Medulla oblongata (tissue), 1 donor: ENCODE measurements at regions not wholly inside any gene's neighbourhood (a gene's known extent, or its start where the extent isn't known, plus 50 kb on each side); places are given as distances from the start of the nearest gene placed in this dataset.

Experiments used
- DNase-seq: peaks from one replicate; pipeline ENCODE4 v3.0.0-alpha.2; 2015; ENCODE audit errors: extremely low spot score

DNA sequence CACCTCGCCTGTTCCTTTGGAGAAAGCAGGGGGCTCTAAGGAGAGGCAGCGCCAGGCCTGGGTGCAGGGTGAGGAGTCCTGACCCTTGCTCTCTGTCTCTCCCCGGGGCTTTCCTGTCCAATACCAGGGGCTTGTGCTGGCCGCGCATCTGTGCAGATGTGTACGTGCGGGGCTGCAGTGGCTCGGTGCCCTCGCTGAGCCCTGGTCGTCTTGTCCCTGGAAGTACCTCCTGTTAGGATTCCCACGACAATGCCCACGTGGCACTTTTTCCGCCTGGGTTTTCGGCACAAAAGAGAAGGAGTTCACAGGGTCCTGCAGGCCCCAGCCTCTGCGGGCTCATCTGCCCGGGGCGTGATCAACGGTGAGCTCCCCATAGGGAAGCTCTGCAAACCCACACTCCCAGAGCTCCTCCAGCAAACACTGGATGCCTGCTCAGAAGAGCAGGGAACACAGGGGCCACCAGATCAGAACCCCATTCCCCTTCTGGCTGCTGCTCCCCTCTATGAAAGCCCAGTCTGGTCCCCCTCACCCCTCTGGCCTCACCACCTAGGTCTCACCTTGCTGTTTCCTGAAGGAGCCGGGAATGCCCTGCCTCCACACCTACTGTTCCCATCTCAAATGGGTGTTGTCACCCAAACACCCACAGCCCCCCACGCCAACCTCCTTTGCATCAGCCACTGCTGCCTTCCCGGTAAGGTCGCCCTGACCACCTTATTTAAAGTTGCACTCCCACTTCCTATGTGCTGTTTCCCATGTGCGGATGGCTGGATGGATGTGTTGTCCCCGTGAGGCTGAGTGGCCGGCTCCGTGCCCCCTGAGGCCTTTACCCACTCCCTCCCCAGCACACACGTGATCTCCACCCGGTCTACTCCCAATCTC, 62.6 kb upstream of the PRR20G start:
- no peak for DNase-seq

DNA sequence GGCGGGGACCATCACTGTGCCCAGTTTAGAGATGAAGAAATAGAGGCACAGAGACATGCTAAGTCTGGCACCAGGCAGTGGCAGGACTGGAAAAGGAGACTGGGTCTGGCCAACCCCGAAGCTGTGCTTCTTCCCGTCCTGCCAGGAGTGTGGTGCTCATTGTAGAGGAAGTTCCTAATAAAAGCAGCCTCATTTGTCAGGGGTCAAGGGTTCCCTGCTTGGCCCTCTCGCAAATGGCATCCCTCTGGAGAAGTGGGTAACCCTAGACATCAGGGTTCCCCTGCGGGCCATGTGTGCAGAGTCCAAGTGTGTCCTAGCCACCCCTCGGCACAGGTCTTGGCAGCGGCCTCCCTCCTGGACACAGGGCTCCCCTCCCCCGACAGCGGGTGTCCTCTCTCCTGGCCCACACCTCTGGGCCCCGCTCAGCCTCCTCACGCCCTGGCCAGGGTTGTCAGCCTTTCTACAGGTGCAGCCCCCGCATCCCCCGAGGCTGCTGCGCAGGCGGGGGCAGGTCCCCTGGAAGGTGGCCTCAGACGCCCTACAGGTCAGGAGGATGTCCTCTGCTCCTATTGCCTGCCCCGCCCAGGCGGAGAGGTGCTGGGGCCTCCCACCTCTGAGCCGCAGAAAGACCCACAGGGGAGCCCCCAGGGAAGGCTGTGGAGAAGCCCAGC, 61.8 kb upstream of the PRR20G start:
- DNase-seq = no peak

DNA sequence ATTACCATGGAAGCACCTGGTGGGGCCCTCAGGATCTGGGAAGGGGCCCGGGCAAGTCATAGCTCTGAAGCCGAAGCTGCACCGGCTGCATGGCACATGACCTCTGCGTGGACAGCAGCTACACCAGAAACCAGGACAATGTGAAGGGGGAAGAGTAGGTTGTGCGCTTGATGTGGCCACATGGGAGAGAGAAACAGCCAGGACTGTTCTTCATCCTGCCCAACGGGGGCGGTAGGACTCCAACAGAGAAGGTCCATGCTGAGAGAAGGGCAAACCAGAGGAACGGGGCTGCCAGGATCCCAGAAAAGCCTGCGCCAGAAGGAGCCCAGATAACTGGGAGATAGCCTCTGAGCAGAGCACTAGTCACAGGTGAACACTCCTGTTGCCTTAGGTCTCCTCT, 54.9 kb upstream of the PRR20G start:
- DNase-seq = no peak

DNA sequence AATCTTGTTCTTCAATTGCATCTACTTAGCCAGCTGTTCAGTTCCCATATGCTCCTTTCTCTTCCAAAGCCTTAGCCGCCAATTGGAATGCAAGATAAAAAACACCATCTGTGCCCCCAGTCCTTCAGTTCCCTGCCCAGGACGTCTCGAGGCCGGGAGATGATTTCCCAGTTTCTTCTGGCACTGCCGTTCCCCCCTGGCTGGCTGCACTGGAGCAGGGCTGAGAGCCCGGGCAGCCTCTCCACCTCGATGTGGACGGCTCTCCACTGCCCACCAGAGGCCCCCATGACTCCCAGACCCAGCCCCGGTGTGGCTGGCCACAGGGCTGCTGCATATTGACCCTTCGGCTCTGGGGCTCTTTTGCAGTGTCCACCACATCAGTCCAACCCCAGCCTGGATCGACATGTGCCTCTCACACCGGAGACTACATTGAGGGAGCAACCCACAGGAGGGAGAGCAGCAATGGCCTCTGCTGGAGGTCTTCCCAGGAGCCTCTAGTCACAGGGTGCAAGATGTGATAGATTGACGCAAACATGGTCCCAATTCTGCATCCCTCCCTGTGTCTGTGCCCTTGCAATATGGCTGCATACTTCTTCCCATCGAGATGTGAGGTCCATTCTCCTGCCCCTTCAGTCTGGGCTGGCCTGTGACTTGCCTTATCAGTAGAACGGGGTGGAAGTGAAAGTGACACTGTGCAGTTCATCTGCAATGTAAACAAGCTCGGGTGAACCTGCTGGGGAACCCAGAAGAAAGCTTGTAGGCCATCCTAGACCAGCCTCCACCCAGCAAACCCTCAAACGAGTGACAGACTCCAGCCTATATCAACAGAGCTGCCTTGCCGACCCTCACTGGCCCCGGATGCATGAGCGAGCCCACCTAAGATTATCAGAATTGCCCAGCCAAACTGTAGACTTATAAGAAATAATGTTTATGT, 52.3 kb upstream of the PRR20G start:
- peak; percentile 18 for DNase-seq

DNA sequence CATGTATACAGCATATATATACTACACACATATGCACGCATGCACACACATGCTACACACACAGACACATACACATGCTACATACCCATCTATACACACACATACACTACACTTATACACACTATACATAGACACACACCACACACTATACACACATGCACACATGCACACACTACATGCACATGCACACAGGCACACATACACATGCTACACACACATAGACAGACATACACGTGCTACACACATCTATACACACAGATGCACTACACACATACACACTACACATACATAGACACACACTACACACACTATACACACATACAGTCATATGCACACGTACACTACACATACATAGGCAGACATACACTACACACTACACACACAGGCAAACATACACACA, 51.2 kb upstream of the PRR20G start:
- DNase-seq = no peak

DNA sequence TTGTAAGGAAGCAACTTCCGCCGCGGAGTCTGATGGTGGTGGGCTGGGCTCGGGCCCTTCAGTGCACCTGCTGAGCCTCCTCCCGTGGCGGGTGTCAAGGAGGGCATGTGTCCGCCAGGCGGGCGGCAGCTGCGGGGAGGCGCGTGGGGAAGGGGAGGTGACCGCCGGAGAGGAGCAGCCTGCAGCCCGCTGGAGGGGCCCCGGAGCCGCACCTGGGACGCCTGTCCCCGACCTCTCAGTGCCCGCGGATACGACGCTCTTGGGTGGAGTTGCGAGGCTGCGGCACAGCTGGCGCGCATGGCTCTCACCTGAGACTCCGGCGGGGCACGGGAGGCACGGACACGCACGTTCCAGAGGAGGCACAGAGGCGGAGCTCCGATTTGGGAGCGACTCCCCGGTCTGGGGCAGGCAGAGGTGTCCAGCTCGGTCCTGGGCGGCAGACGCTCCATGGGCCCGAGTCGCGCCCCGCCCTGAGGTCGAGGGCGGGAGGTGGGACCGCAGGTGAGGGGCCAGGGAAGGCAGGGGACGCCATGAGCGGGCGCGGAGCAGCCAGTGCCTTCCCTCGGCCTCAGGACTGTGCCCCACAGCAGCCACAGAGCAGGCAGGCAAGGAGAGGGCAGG, 50.2 kb upstream of the PRR20G start:
- DNase-seq = no peak
